GM12878 (cell line): ENCODE measurements at regions not wholly inside any gene's neighbourhood (a gene's known extent, or its start where the extent isn't known, plus 50 kb on each side); places are given as distances from the start of the nearest gene placed in this dataset.

Experiments used
- ATAC-seq: fragments of 200-7000 bp; cut with Tn5 transposase; 3 replicates; pipeline ENCODE4 v1.9.1; 2020; ENCODE audit warnings: mild to moderate bottlenecking, moderate library complexity
- BruUV-seq: library from RNA; stranded (reverse); fragments of 400-500 nt; replicated peaks from 2 replicates; lab custom pipeline; 2021; lab: Mats Ljungman, UMichigan
- CTCF ChIA-PET: fragments of 300-600 bp; sonication (Branson Sonifier 250); formaldehyde crosslinking; extraction: SDS; loops from one replicate; lab custom pipeline; 2021; ENCODE audit warnings: inconsistent platforms; lab: Yijun Ruan, JAX
- POLR2A ChIA-PET: fragments of 350-600 bp; formaldehyde crosslinking; extraction: SDS; loops from one replicate; lab custom pipeline; 2021; ENCODE audit warnings: inconsistent platforms; lab: Charles Lee
- RAD21 ChIA-PET: fragments of 300-600 bp; sonication (Branson Sonifier 250); formaldehyde crosslinking; loops from one replicate; lab custom pipeline; 2023; ENCODE audit warnings: antibody characterized with exemption; ENCODE audit not compliant: unreplicated experiment; lab: Charles Lee
- SMC1A ChIA-PET: fragments of 300-600 bp; sonication (Branson Sonifier 250); formaldehyde crosslinking; loops from one replicate; lab custom pipeline; 2023; ENCODE audit not compliant: unreplicated experiment, uncharacterized antibody; lab: Charles Lee
- DNase-seq: peaks from one replicate; pipeline ENCODE4 v3.0.0-alpha.2; 2011; ENCODE audit warnings: low read depth, low spot score
- FAIRE-seq: peaks from 3 replicates; lab custom pipeline; 2011; peaks lifted over from hg19 to GRCh38; lab: Jason Lieb, UNC
- H2AFZ ChIP-seq: 2 replicates; pipeline ENCODE4 v1.6.0; 2011; ENCODE audit warnings: low read depth, low read length, control low read depth; ENCODE audit not compliant: control insufficient read depth
- H3K27ac ChIP-seq: 2 replicates; pipeline ENCODE4 v1.5.1; 2011; ENCODE audit warnings: control low read depth; ENCODE audit not compliant: control insufficient read depth, insufficient read depth
- H3K27me3 ChIP-seq, 2 experiments: replicated peaks in 1 of 2; 2 replicates each; pipeline versions ENCODE4 v1.6.0 to v1.6.1; 2011; ENCODE audit warnings: low read length in 1 of 2; ENCODE audit not compliant: control insufficient read depth in 2 of 2, insufficient read depth in 2 of 2
- H3K36me3 ChIP-seq, 2 experiments: 2 replicates each; pipeline ENCODE4 v1.5.1; 2011; ENCODE audit warnings: low read length in 1 of 2; ENCODE audit not compliant: control insufficient read depth in 2 of 2, insufficient read depth in 2 of 2
- H3K4me1 ChIP-seq: 2 replicates; pipeline ENCODE4 v1.6.1; 2011; ENCODE audit warnings: mild to moderate bottlenecking, low read length, moderate library complexity, mixed read lengths; ENCODE audit not compliant: control insufficient read depth, insufficient read depth
- H3K4me2 ChIP-seq: 2 replicates; pipeline ENCODE4 v1.6.0; 2011; ENCODE audit warnings: control low read depth; ENCODE audit not compliant: control insufficient read depth, insufficient read depth
- H3K4me3 ChIP-seq: fragments of 200-600 bp; sonication (generic); 2 replicates; pipeline ENCODE4 v1.5.1; 2016
- H3K79me2 ChIP-seq: 2 replicates; pipeline ENCODE4 v1.6.0; 2011; ENCODE audit warnings: low read length; ENCODE audit not compliant: control insufficient read depth, insufficient read depth
- H3K9ac ChIP-seq: 2 replicates; pipeline ENCODE4 v1.8.0; 2011; ENCODE audit warnings: low read length, control low read depth, mixed read lengths; ENCODE audit not compliant: control insufficient read depth, insufficient read depth
- H3K9me3 ChIP-seq: replicated peaks from 3 replicates; pipeline ENCODE4 v1.5.1; 2011; ENCODE audit warnings: mild to moderate bottlenecking, low read length; ENCODE audit not compliant: control insufficient read depth, insufficient read depth
- H4K20me1 ChIP-seq: 2 replicates; pipeline ENCODE4 v1.6.0; 2011; ENCODE audit not compliant: control insufficient read depth, insufficient read depth
- CBX3 ChIP-seq: fragments of 200-600 bp; sonication (generic); IDR thresholded peaks from 2 replicates; pipeline ENCODE4 v1.6.1; 2016; ENCODE audit warnings: low read depth, borderline replicate concordance
- CBX5 ChIP-seq: sonication (generic); IDR thresholded peaks from 2 replicates; pipeline ENCODE4 v1.6.1; 2016; ENCODE audit warnings: low read depth, moderate library complexity, mild to moderate bottlenecking, inconsistent platforms
- CREM ChIP-seq: IDR thresholded peaks from 2 replicates; pipeline ENCODE4 v1.6.1; 2014; ENCODE audit warnings: antibody characterized with exemption, low read depth
- IKZF2 ChIP-seq, 2 experiments: fragments of 450-650 bp; IDR thresholded peaks; 2 replicates each; pipeline ENCODE4 v1.6.1; 2017; ENCODE audit warnings: mild to moderate bottlenecking in 2 of 2, moderate library complexity in 2 of 2
- IRF4 ChIP-seq: IDR thresholded peaks from 2 replicates; pipeline ENCODE4 v1.6.1; 2011; ENCODE audit warnings: low read depth, low read length
- NBN ChIP-seq: fragments of 450-650 bp; IDR thresholded peaks from 2 replicates; pipeline ENCODE4 v1.6.1; 2016
- PML ChIP-seq: IDR thresholded peaks from 2 replicates; pipeline ENCODE4 v1.6.1; 2012; ENCODE audit warnings: low read length, inconsistent platforms
- POLR2AphosphoS5 ChIP-seq: IDR thresholded peaks from 2 replicates; pipeline ENCODE4 v1.6.1; 2011; ENCODE audit warnings: mild to moderate bottlenecking, low read length, inconsistent platforms
- POU2F2 ChIP-seq: IDR thresholded peaks from 3 replicates; pipeline ENCODE4 v1.6.1; 2011; ENCODE audit warnings: low read depth, mild to moderate bottlenecking, low read length, borderline replicate concordance
- RAD21 ChIP-seq: IDR thresholded peaks from 2 replicates; pipeline ENCODE4 v1.6.1; 2011; ENCODE audit warnings: mild to moderate bottlenecking, low read depth, low read length, moderate library complexity; ENCODE audit not compliant: insufficient read depth
- SUZ12 ChIP-seq: fragments of 200-600 bp; sonication (generic); IDR thresholded peaks from one replicate; pipeline ENCODE4 v1.6.1; 2018; ENCODE audit warnings: antibody characterized with exemption, mild to moderate bottlenecking; ENCODE audit not compliant: unreplicated experiment
- WGBS: methylation state at CpG from one replicate; pipeline ENCODE4 v1.1.6; 2016; ENCODE audit warnings: low lambda C conversion rate; ENCODE audit not compliant: insufficient replicate concordance, insufficient coverage; ENCODE audit errors: missing lambda C conversion rate; 5-methylcytosine and 5-hydroxymethylcytosine counted together
- in situ Hi-C: fragments of 300-500 bp; cut with MboI; formaldehyde crosslinking; loops from 9 replicates; pipeline ENCODE4 v1.14.3; 2018; ENCODE audit warnings: mixed read lengths
- intact Hi-C: fragments of 100-400 bp; cut with micrococcal nuclease; formaldehyde crosslinking; loops from one replicate; pipeline ENCODE4 v1.14.2; 2022; ENCODE audit not compliant: unreplicated experiment
- TF ChIP-seq, protein P1 (sequence below): fragments of 450-650 bp; IDR thresholded peaks from 2 replicates; pipeline ENCODE4 v1.6.1; 2017; ENCODE audit warnings: mild to moderate bottlenecking, low read depth, inconsistent platforms; ENCODE audit not compliant: poor library complexity, severe bottlenecking
- TF ChIP-seq, protein P2 (sequence below): fragments of 450-650 bp; IDR thresholded peaks from 2 replicates; pipeline ENCODE4 v1.6.1; 2017; ENCODE audit warnings: borderline replicate concordance
- TF ChIP-seq, protein P3 (sequence below): fragments of 450-650 bp; formaldehyde crosslinking; IDR thresholded peaks from 2 replicates; pipeline ENCODE4 v1.5.0; 2022; ENCODE audit warnings: mild to moderate bottlenecking, missing genetic modification characterization

DNA sequence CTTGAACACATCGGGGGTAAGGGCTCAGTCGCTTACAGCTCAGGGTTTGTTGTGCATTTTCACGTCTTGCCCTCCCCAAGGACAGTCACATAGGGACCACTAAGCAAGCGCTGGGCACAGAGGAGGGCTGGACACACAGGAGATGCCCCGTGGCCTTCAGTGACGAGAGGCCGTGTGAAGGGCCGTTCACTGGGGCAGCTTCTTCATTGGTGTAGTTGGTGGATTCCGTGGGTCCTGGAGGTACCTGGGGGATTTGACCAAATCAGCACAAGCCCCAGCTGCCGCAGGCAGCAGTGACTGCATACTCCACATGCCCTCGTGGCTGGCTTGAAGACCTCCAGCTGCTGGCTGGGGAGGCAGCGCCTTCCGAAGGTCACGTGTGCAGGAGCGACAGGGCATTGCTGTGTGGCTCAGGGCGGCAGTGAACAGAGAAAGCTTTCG is 100.8 kb upstream of the C1orf174 start:
- no peaks in the 10 kb centered on the region for H3K27me3 ChIP-seq
- H3K9ac ChIP-seq: no peak overlapping the region
- no TSS peak for BruUV-seq
- in situ Hi-C loops: no loop called here
- POLR2A ChIA-PET: no interaction called here
- no peak for FAIRE-seq
- RAD21 ChIA-PET: no interaction called here
- no peak for DNase-seq
- no peak overlapping the region for H2AFZ ChIP-seq
- 30% methylated on average over 17 of the region's 17 CpGs for WGBS
- no peaks in the 10 kb centered on the region for H3K36me3 ChIP-seq
- no peak for TF ChIP-seq POU2F2
- TF ChIP-seq CREM: no peak
- TF ChIP-seq, protein P1, sequence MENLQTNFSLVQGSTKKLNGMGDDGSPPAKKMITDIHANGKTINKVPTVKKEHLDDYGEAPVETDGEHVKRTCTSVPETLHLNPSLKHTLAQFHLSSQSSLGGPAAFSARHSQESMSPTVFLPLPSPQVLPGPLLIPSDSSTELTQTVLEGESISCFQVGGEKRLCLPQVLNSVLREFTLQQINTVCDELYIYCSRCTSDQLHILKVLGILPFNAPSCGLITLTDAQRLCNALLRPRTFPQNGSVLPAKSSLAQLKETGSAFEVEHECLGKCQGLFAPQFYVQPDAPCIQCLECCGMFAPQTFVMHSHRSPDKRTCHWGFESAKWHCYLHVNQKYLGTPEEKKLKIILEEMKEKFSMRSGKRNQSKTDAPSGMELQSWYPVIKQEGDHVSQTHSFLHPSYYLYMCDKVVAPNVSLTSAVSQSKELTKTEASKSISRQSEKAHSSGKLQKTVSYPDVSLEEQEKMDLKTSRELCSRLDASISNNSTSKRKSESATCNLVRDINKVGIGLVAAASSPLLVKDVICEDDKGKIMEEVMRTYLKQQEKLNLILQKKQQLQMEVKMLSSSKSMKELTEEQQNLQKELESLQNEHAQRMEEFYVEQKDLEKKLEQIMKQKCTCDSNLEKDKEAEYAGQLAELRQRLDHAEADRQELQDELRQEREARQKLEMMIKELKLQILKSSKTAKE: no peak
- no peak for TF ChIP-seq CBX5
- no peak for TF ChIP-seq IKZF2 (IDR thresholded peaks at IDR 0.05)
- no peak for TF ChIP-seq NBN
- no peak for TF ChIP-seq POLR2AphosphoS5
- TF ChIP-seq, protein P2, sequence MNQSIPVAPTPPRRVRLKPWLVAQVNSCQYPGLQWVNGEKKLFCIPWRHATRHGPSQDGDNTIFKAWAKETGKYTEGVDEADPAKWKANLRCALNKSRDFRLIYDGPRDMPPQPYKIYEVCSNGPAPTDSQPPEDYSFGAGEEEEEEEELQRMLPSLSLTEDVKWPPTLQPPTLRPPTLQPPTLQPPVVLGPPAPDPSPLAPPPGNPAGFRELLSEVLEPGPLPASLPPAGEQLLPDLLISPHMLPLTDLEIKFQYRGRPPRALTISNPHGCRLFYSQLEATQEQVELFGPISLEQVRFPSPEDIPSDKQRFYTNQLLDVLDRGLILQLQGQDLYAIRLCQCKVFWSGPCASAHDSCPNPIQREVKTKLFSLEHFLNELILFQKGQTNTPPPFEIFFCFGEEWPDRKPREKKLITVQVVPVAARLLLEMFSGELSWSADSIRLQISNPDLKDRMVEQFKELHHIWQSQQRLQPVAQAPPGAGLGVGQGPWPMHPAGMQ: no peak
- no peak for TF ChIP-seq RAD21
- TF ChIP-seq, protein P3, sequence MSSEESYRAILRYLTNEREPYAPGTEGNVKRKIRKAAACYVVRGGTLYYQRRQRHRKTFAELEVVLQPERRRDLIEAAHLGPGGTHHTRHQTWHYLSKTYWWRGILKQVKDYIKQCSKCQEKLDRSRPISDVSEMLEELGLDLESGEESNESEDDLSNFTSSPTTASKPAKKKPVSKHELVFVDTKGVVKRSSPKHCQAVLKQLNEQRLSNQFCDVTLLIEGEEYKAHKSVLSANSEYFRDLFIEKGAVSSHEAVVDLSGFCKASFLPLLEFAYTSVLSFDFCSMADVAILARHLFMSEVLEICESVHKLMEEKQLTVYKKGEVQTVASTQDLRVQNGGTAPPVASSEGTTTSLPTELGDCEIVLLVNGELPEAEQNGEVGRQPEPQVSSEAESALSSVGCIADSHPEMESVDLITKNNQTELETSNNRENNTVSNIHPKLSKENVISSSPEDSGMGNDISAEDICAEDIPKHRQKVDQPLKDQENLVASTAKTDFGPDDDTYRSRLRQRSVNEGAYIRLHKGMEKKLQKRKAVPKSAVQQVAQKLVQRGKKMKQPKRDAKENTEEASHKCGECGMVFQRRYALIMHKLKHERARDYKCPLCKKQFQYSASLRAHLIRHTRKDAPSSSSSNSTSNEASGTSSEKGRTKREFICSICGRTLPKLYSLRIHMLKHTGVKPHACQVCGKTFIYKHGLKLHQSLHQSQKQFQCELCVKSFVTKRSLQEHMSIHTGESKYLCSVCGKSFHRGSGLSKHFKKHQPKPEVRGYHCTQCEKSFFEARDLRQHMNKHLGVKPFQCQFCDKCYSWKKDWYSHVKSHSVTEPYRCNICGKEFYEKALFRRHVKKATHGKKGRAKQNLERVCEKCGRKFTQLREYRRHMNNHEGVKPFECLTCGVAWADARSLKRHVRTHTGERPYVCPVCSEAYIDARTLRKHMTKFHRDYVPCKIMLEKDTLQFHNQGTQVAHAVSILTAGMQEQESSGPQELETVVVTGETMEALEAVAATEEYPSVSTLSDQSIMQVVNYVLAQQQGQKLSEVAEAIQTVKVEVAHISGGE (CRISPR knock-in tag): no peak
- no peak for TF ChIP-seq SUZ12
- no peak for TF ChIP-seq CBX3
- TF ChIP-seq IRF4: no peak
- TF ChIP-seq PML: no peak
- TF ChIP-seq, all 136 proteins: peak for 0
- ChIA-PET CTCF (no interaction called here), SMC1A (no interaction called here)
- no peak overlapping the region for H3K4me3 ChIP-seq
- H3K79me2 ChIP-seq: no peaks in the 10 kb centered on the region
- no peaks in the 10 kb centered on the region for H3K4me1 ChIP-seq
- no peaks in the 10 kb centered on the region; the same call in 2 of the 3 replicates for H3K9me3 ChIP-seq
- H3K4me2 ChIP-seq: no peak overlapping the region
- no peaks in the 10 kb centered on the region for H4K20me1 ChIP-seq
- ATAC-seq: no peak
- intact Hi-C loops: no loop called here
- H3K27ac ChIP-seq: no peak overlapping the region
